ENCODE measurements at regions not wholly inside any gene's neighbourhood (a gene's known extent, or its start where the extent isn't known, plus 50 kb on each side); places are given as distances from the start of the nearest gene placed in this dataset.
"Not testable (repeated sequence)": the region's sequence is repeated elsewhere in the genome, so short reads cannot be mapped to it uniquely, and the experiment has no call there.

- DNase-seq: no peak
Measured at GRCh38 chr9:88278036-88278435, 110.2 kb upstream of the SPIN1 start.

GRCh38 chr9:88274078-88274477 is 114.2 kb upstream of the SPIN1 start:
- DNase-seq: no peak

- DNase-seq: no peak
Measured at GRCh38 chr9:88272986-88273385, 115.3 kb upstream of the SPIN1 start.

- no peak for DNase-seq
Measured at GRCh38 chr9:88270413-88270812, 117.8 kb upstream of the SPIN1 start.

GRCh38 chr9:88268886-88269285 is 119.4 kb upstream of the SPIN1 start:
- DNase-seq: no peak

GRCh38 chr9:88267283-88267682 is 121.0 kb upstream of the SPIN1 start:
- DNase-seq: no peak

- no peak for DNase-seq
Measured at GRCh38 chr9:88266416-88266815, 121.8 kb upstream of the SPIN1 start.

GRCh38 chr9:88259001-88259400 is 120.7 kb upstream of the SPATA31C2 start:
- no peak for DNase-seq

- no peak for DNase-seq
Measured at GRCh38 chr9:88258601-88259000, 120.3 kb upstream of the SPATA31C2 start.

- DNase-seq: no peak
Measured at GRCh38 chr9:88258024-88258423, 119.7 kb upstream of the SPATA31C2 start.

GRCh38 chr9:88256216-88256615 is 117.9 kb upstream of the SPATA31C2 start:
- DNase-seq: no peak

- not testable (repeated sequence) for DNase-seq
Measured at GRCh38 chr9:88255806-88256205, 117.5 kb upstream of the SPATA31C2 start.

GRCh38 chr9:88251903-88252302 is 113.6 kb upstream of the SPATA31C2 start:
- DNase-seq: no peak

- no peak for DNase-seq
Measured at GRCh38 chr9:88243736-88244135, 105.5 kb upstream of the SPATA31C2 start.

- no peak for DNase-seq
Measured at GRCh38 chr9:88242879-88243278, 104.6 kb upstream of the SPATA31C2 start.

- DNase-seq: no peak
Measured at GRCh38 chr9:88237991-88238571, 99.8 kb upstream of the SPATA31C2 start.

- DNase-seq: no peak
Measured at GRCh38 chr9:88237479-88237961, 99.2 kb upstream of the SPATA31C2 start.

- DNase-seq: no peak
Measured at GRCh38 chr9:88236511-88237478, 98.5 kb upstream of the SPATA31C2 start.

GRCh38 chr9:88235615-88236014 is 97.3 kb upstream of the SPATA31C2 start:
- no peak for DNase-seq

GRCh38 chr9:88234114-88234513 is 95.8 kb upstream of the SPATA31C2 start:
- DNase-seq: no peak

GRCh38 chr9:88233091-88233490 is 94.8 kb upstream of the SPATA31C2 start:
- no peak for DNase-seq

- DNase-seq: no peak
Measured at GRCh38 chr9:88230612-88231011, 92.3 kb upstream of the SPATA31C2 start.

GRCh38 chr9:88229434-88229833 is 91.2 kb upstream of the SPATA31C2 start:
- DNase-seq: no peak

- no peak for DNase-seq
Measured at GRCh38 chr9:88224938-88225337, 86.7 kb upstream of the SPATA31C2 start.
